CD4-positive, alpha-beta T cell (primary cell): ENCODE measurements at regions not wholly inside any gene's neighbourhood (a gene's known extent, or its start where the extent isn't known, plus 50 kb on each side); places are given as distances from the start of the nearest gene placed in this dataset.

ENCODE experiments used
- ATAC-seq: fragments of 200-7000 bp; cut with Tn5 transposase; one replicate; pipeline ENCODE4 v1.10.0; 2022; ENCODE audit warnings: mild to moderate bottlenecking; ENCODE audit not compliant: poor library complexity
- CTCF ChIA-PET: fragments of 350-600 bp; sonication (Branson Sonifier 250); formaldehyde crosslinking; loops from one replicate; lab custom pipeline; 2021; ENCODE audit warnings: antibody characterized with exemption, inconsistent platforms; lab: Charles Lee
- POLR2A ChIA-PET: fragments of 350-600 bp; sonication (Branson Sonifier 250); formaldehyde crosslinking; loops from one replicate; lab custom pipeline; 2021; ENCODE audit warnings: antibody characterized with exemption, inconsistent platforms; lab: Charles Lee
- DNase-seq, 14 experiments: peaks; one replicate each; pipeline ENCODE4 v3.0.0-alpha.2; 2013 to 2020; ENCODE audit warnings: mixed read lengths in 2 of 14
- H3K27ac ChIP-seq, 2 donors: one replicate each; pipeline versions ENCODE4 v1.5.1 to v1.7.0; 2013; ENCODE audit warnings: low read length in 2 of 2, low read depth in 1 of 2, mild to moderate bottlenecking in 1 of 2
- H3K27me3 ChIP-seq, 2 experiments: 1 replicate in 1 of 2; 2 replicates in 1 of 2; pipeline versions ENCODE4 v1.6.1 to v1.7.0; 2013; ENCODE audit warnings: low read length in 2 of 2, control low read depth in 1 of 2, mild to moderate bottlenecking in 1 of 2, moderate library complexity in 1 of 2; ENCODE audit not compliant: insufficient read depth in 2 of 2, control insufficient read depth in 1 of 2
- H3K36me3 ChIP-seq: one replicate; pipeline ENCODE4 v1.6.1; 2013; ENCODE audit warnings: low read length, control low read depth; ENCODE audit not compliant: insufficient read depth
- H3K4me1 ChIP-seq: one replicate; pipeline ENCODE4 v1.6.1; 2013; ENCODE audit warnings: low read length, control low read depth; ENCODE audit not compliant: insufficient read depth
- H3K4me3 ChIP-seq: one replicate; pipeline ENCODE4 v1.5.1; 2013; ENCODE audit warnings: mild to moderate bottlenecking, low read length, moderate library complexity
- H3K9me3 ChIP-seq, 2 experiments: 1 replicate in 1 of 2; 2 replicates in 1 of 2; pipeline versions ENCODE4 v1.6.1 to v1.7.0; 2013; ENCODE audit warnings: low read length in 2 of 2, mild to moderate bottlenecking in 2 of 2, control low read depth in 1 of 2, moderate library complexity in 1 of 2; ENCODE audit not compliant: control insufficient read depth in 1 of 2, insufficient read depth in 1 of 2
- H3K27ac Mint-ChIP-seq: one replicate; pipeline ENCODE4 v1.8.0; 2020; ENCODE audit warnings: mixed read lengths
- H3K27me3 Mint-ChIP-seq: one replicate; pipeline ENCODE4 v1.8.0; 2021; ENCODE audit warnings: mixed read lengths
- H3K36me3 Mint-ChIP-seq: one replicate; pipeline ENCODE4 v1.8.0; 2021; ENCODE audit warnings: low read depth, mixed read lengths
- H3K4me1 Mint-ChIP-seq: one replicate; pipeline ENCODE4 v1.8.0; 2021; ENCODE audit warnings: low read depth, mixed read lengths
- H3K4me3 Mint-ChIP-seq: one replicate; pipeline ENCODE4 v1.8.0; 2020; ENCODE audit warnings: mild to moderate bottlenecking, mixed read lengths
- H3K9me3 Mint-ChIP-seq: one replicate; pipeline ENCODE4 v1.8.0; 2020; ENCODE audit warnings: mixed read lengths
- intact Hi-C, 2 experiments: fragments of 100-400 bp; cut with DNase I in 1 of 2; cut with micrococcal nuclease in 1 of 2; formaldehyde crosslinking; loops; one replicate each; pipeline versions ENCODE4 v1.15.1 to v1.9.0; 2023 to 2025; cut with DNase I, micrococcal nuclease
- TF ChIP-seq, protein P1 (sequence below): fragments of 200-600 bp; IDR thresholded peaks from one replicate; pipeline ENCODE4 v1.8.0; 2022; ENCODE audit warnings: antibody characterized with exemption, mild to moderate bottlenecking

DNA sequence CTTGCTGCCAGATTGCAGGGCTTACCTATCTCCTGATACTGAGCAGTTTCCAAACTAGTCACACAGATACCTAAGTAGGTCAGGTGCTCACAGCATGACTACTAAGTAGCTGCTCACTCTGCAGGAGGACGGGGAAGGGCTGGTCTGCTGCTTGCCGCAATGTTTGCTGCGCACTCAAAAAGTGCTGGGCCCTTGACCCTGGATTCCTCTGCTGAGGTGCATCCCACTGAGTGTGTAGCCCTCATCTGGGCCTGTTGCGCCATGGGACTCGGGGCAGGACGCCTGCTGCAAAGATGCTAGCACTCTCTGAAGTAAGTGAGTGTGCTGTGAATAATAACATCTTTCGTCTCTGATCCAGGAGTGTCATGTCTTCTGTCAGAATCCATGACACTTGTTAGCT is 59.2 kb upstream of the MEDAG start:
- DNase-seq: no peak
- H3K9me3 Mint-ChIP-seq: no peaks in the 10 kb centered on the region
- peaks cover 12% of the 10 kb centered on the region for H3K4me1 Mint-ChIP-seq
- Histone ChIP-seq H3K9me3 (peaks cover 0 to 4% of the 10 kb centered on the region in 2 experiments), H3K36me3 (no peaks in the 10 kb centered on the region), H3K27ac (no peak overlapping the region), H3K27me3 (no peaks in the 10 kb centered on the region), H3K4me1 (peaks cover 26% of the 10 kb centered on the region), H3K4me3 (no peak overlapping the region)
- ATAC-seq: no peak
- CTCF ChIA-PET: no interaction called here
- intact Hi-C loops: no loop called here
- H3K4me3 Mint-ChIP-seq: no peak overlapping the region
- H3K27me3 Mint-ChIP-seq: no peaks in the 10 kb centered on the region
- no peak overlapping the region for H3K27ac Mint-ChIP-seq
- H3K36me3 Mint-ChIP-seq: no peaks in the 10 kb centered on the region
- POLR2A ChIA-PET: no interaction called here
- TF ChIP-seq, protein P1, sequence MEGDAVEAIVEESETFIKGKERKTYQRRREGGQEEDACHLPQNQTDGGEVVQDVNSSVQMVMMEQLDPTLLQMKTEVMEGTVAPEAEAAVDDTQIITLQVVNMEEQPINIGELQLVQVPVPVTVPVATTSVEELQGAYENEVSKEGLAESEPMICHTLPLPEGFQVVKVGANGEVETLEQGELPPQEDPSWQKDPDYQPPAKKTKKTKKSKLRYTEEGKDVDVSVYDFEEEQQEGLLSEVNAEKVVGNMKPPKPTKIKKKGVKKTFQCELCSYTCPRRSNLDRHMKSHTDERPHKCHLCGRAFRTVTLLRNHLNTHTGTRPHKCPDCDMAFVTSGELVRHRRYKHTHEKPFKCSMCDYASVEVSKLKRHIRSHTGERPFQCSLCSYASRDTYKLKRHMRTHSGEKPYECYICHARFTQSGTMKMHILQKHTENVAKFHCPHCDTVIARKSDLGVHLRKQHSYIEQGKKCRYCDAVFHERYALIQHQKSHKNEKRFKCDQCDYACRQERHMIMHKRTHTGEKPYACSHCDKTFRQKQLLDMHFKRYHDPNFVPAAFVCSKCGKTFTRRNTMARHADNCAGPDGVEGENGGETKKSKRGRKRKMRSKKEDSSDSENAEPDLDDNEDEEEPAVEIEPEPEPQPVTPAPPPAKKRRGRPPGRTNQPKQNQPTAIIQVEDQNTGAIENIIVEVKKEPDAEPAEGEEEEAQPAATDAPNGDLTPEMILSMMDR: no peak

DNA sequence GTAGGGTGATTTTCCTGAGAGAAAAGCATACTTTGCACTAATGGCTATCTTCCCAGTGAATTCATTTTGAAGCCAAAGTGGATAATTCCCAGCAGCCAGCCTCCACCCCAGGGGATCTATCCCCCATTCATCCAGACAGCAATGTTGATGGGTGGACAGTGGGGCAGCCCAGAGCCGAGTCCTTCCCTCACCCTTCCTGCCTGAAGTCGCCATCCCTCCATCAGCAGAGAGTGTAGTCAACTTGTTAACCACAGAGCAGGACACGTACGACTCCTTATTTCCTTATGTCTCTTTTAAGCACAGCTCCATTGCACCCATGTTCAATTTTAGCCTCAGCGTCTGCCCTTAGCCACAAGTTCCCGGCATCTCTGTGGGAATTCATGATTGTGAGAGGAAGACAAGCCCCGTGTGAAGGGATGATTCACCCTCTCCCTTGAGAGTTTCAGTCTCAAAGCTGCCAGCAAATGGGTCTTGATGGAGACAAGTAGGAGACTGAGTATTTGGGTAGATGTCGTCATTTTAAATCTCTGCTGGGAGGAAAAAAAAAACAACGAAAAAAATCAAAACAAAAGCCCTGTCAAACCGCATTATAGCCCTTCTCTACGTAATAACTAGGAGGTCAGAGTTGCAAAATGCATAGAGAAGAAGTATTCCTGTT is 58.3 kb upstream of the MEDAG start:
- peaks cover 12% of the 10 kb centered on the region for H3K4me1 Mint-ChIP-seq
- Histone ChIP-seq H3K27ac (no peak overlapping the region), H3K27me3 (no peaks in the 10 kb centered on the region), H3K4me1 (peaks cover 26% of the 10 kb centered on the region), H3K9me3 (peaks cover 0 to 4% of the 10 kb centered on the region in 2 experiments), H3K36me3 (no peaks in the 10 kb centered on the region), H3K4me3 (no peak overlapping the region)
- H3K27ac Mint-ChIP-seq: peak overlapping the region; percentile 28
- intact Hi-C loops: no loop called here
- ATAC-seq: peak; percentile 26
- TF ChIP-seq, protein P1: no peak
- CTCF ChIA-PET: no interaction called here
- H3K4me3 Mint-ChIP-seq: no peak overlapping the region
- H3K27me3 Mint-ChIP-seq: peaks cover 5% of the 10 kb centered on the region
- no peaks in the 10 kb centered on the region for H3K9me3 Mint-ChIP-seq
- no peaks in the 10 kb centered on the region for H3K36me3 Mint-ChIP-seq
- POLR2A ChIA-PET: no interaction called here
- DNase-seq: peak in 1 of 14 experiments; percentile 23

DNA sequence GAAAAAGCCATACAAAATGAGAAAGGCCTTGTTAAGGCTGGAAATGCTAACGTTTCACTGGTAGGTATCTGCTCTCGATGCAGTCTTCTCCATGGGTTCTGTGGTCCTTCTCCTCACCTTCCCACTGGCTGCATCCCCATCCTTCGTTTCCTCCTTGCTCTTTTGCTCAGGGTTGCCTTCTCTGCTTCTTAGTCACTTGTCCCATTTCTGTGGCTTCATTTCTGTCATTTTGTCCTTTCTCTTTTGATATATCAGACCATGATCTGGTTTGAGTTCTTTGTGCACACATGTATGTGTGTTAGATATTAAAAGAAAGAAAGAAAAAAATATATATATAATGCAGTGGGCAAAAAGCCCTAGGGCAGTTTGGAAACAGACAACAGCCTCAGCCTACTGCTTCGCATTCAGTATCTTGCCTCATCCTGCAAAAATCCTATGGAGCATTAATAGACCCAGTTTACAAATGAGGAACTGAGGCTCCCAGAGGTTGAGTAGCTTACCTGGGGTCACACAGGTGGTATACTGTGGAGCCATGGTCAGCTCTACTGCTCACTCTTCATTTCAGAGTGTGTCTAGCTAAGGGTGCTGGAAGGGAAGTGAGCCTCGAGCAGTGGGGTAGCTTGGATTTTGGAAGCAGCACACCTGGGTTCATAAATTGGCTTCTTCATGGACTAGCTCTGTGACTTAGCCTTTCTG is 57.6 kb upstream of the MEDAG start:
- POLR2A ChIA-PET: interaction anchor here (0.6 kb wide), 1 partner anchor 730 kb away, joined by 3 read pairs; no protein-coding TSS in a partner anchor
- H3K4me3 Mint-ChIP-seq: no peak overlapping the region

More for the DNA sequence above, 57.6 kb upstream of the MEDAG start:
- DNase-seq (no peak), ATAC-seq (no peak)
- no peak overlapping the region for H3K27ac ChIP-seq
- intact Hi-C loops: no loop called here
- Mint-ChIP-seq H3K27ac (no peak overlapping the region), H3K9me3 (no peaks in the 10 kb centered on the region), H3K36me3 (no peaks in the 10 kb centered on the region), H3K4me1 (peaks cover 12% of the 10 kb centered on the region), H3K27me3 (peaks cover 5% of the 10 kb centered on the region)
- CTCF ChIA-PET: no interaction called here
- peaks cover 26% of the 10 kb centered on the region for H3K4me1 ChIP-seq
- H3K4me3 ChIP-seq: no peak overlapping the region
- H3K9me3 ChIP-seq: peaks cover 0 to 4% of the 10 kb centered on the region in 2 experiments
- H3K36me3 ChIP-seq: no peaks in the 10 kb centered on the region
- TF ChIP-seq, protein P1: no peak
- no peaks in the 10 kb centered on the region for H3K27me3 ChIP-seq
